ENCODE measurements at regions not wholly inside any gene's neighbourhood (a gene's known extent, or its start where the extent isn't known, plus 50 kb on each side); places are given as distances from the start of the nearest gene placed in this dataset.
A peak's percentile ranks its signal among the peaks of the same experiment; 100 is the strongest.

DNA sequence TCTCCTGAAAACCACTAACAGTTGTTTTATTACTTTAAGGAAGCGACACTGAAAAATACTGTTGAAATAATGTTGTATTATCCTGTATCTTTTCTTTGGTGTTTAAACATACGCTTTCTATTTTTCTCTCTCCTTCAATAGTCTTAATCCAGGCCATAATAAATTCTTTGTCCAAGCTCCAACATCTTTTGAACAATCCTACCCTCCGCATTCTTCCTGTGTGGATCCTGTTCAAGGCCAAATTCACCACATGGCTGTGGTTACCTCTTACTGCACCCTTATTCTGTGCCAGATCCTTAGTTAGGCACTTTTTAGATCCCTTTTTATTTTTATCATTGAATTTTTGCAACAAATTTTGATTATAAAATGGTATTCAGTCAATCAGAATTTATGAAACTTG is 1691.5 kb downstream of the MAT2B start:
- peaks cover 2% of the 10 kb centered on the region for H3K9me3 ChIP-seq (ENCODE audit: control insufficient read depth, low read length)
- no peak overlapping the region for H3K18ac ChIP-seq (ENCODE audit: low read depth in 1 of 2, low read length in 2 of 2)

DNA sequence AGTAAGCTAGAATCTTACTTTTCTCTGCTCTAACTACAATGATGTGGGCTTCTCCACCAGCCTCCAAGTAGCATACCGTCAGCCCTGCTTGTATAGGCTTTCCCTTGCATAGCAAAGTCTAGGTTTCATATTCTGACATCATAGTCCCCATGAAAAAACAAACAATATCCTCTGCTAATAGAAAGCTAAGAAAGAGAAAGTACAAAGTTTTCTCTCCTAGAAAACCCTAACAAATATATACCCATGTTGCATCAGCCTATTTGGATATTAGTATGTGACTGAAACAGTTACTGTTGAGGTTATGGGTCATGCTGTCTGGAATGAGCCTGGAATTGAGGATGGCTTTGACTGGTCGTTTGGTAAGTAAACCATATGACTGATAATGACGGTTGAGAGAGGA is 1696.0 kb downstream of the MAT2B start:
- no peaks in the 10 kb centered on the region for H3K27me3 ChIP-seq (ENCODE audit: control insufficient read depth in 1 of 2, insufficient read depth in 1 of 2, low read length in 2 of 2)
- H2AFZ ChIP-seq (ENCODE audit: low read depth, low read length): no peak overlapping the region
- H2BK12ac ChIP-seq (ENCODE audit: low read length in 2 of 2): no peak overlapping the region
- no peak overlapping the region for H3K23ac ChIP-seq (ENCODE audit: low read length in 2 of 2)
- no peak overlapping the region for H2BK15ac ChIP-seq (ENCODE audit: low read depth, poor library complexity, severe bottlenecking)
- no peak overlapping the region for H3K14ac ChIP-seq (ENCODE audit: low read length in 2 of 2)
- no peak overlapping the region for H3K9ac ChIP-seq (ENCODE audit: low read length)
- H3K36me3 ChIP-seq (ENCODE audit: control insufficient read depth in 1 of 2, insufficient read depth in 2 of 2, low read depth in 1 of 2, low read length in 2 of 2): no peaks in the 10 kb centered on the region
- no peak overlapping the region for H2BK120ac ChIP-seq (ENCODE audit: low read depth, low read length)
- H3K4ac ChIP-seq (ENCODE audit: low read depth in 1 of 2, low read length in 2 of 2): no peak overlapping the region
- no peak overlapping the region for H3K4me2 ChIP-seq (ENCODE audit: low read length, poor library complexity, severe bottlenecking)
- H3K4me1 ChIP-seq (ENCODE audit: control insufficient read depth, insufficient read depth, low read depth, low read length): no peaks in the 10 kb centered on the region
- H3K9me3 ChIP-seq (ENCODE audit: control insufficient read depth, low read length): no peaks in the 10 kb centered on the region
- H3K18ac ChIP-seq (ENCODE audit: low read depth in 1 of 2, low read length in 2 of 2): no peak overlapping the region
- 52% methylated on average over 2 of the region's 3 CpGs for WGBS
- no peak overlapping the region for H3K27ac ChIP-seq (ENCODE audit: low read length, poor library complexity, severe bottlenecking)
- H2AK5ac ChIP-seq (ENCODE audit: low read length, severe bottlenecking): no peak overlapping the region
- no peak overlapping the region for H4K91ac ChIP-seq (ENCODE audit: low read length)
- H2BK5ac ChIP-seq (ENCODE audit: low read depth, low read length, poor library complexity, severe bottlenecking): no peak overlapping the region
- H3K4me3 ChIP-seq (ENCODE audit: insufficient read depth in 1 of 2, low read depth in 1 of 2, low read length in 2 of 2): no peak overlapping the region
- no peaks in the 10 kb centered on the region for H3K79me1 ChIP-seq (replicated peaks; ENCODE audit: low read length, poor library complexity, severe bottlenecking)
- no peak overlapping the region for H4K8ac ChIP-seq (ENCODE audit: low read length)
- peak; percentile 65 for DNase-seq

More for the DNA sequence above, 1691.5 kb downstream of the MAT2B start:
- H3K27ac ChIP-seq (ENCODE audit: low read length, poor library complexity, severe bottlenecking): no peak overlapping the region
- no peak overlapping the region for H3K4me3 ChIP-seq (ENCODE audit: insufficient read depth in 1 of 2, low read depth in 1 of 2, low read length in 2 of 2)
- no peaks in the 10 kb centered on the region for H3K79me1 ChIP-seq (replicated peaks; ENCODE audit: low read length, poor library complexity, severe bottlenecking)
- no peak overlapping the region for H3K4ac ChIP-seq (ENCODE audit: low read depth in 1 of 2, low read length in 2 of 2)
- H2AFZ ChIP-seq (ENCODE audit: low read depth, low read length): no peak overlapping the region
- no peak for DNase-seq
- H3K4me2 ChIP-seq (ENCODE audit: low read length, poor library complexity, severe bottlenecking): no peak overlapping the region
- H3K27me3 ChIP-seq (ENCODE audit: control insufficient read depth in 1 of 2, insufficient read depth in 1 of 2, low read length in 2 of 2): no peaks in the 10 kb centered on the region
- 98% methylated on average over 2 of the region's 3 CpGs for WGBS
- H2BK120ac ChIP-seq (ENCODE audit: low read depth, low read length): no peak overlapping the region
- no peak overlapping the region for H2AK5ac ChIP-seq (ENCODE audit: low read length, severe bottlenecking)
- no peaks in the 10 kb centered on the region for H3K36me3 ChIP-seq (ENCODE audit: control insufficient read depth in 1 of 2, insufficient read depth in 2 of 2, low read depth in 1 of 2, low read length in 2 of 2)
- H4K8ac ChIP-seq (ENCODE audit: low read length): no peak overlapping the region
- no peak overlapping the region for H3K14ac ChIP-seq (ENCODE audit: low read length in 2 of 2)
- H2BK15ac ChIP-seq (ENCODE audit: low read depth, poor library complexity, severe bottlenecking): no peak overlapping the region
- no peak overlapping the region for H2BK5ac ChIP-seq (ENCODE audit: low read depth, low read length, poor library complexity, severe bottlenecking)
- H3K4me1 ChIP-seq (ENCODE audit: control insufficient read depth, insufficient read depth, low read depth, low read length): no peaks in the 10 kb centered on the region
- H3K9ac ChIP-seq (ENCODE audit: low read length): no peak overlapping the region
- no peak overlapping the region for H4K91ac ChIP-seq (ENCODE audit: low read length)
- H3K23ac ChIP-seq (ENCODE audit: low read length in 2 of 2): no peak overlapping the region
- H2BK12ac ChIP-seq (ENCODE audit: low read length in 2 of 2): no peak overlapping the region

DNA sequence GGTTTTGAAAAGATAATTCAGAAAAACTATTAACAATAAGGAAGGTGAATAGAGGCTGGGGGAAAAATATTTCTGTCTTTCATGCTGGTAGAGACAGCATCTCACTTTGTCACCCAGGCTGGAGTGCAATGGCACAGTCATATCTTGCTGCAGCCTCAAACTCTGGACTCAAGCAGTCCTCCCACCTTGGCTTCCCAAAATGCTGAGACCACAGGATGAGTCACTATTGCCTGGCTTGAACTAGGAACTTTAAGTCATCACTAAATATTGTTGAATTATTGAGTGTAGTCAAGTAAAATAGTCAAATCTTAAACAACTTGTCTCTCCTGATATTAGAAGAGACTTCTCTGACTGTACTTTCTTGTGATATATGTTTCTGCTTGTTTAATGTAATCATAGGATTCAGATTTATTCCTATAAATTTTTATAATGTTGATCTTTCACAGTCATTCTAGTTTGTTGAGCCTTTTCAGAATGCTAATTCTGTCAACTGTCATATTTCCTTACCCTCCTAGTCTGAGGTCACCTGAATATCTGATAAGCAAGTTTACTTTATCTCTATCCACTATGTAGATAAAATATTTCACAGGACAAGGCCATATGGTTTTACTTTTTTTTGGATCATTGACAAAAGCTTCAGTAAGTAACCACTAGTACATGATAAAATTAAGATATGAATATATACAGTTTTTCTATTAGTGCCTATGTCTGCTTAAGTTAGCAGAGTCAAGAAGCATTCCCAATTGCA is 1696.5 kb downstream of the MAT2B start:
- Histone ChIP-seq H3K4ac (ENCODE audit: low read depth in 1 of 2, low read length in 2 of 2) (no peak overlapping the region), H3K27me3 (ENCODE audit: control insufficient read depth in 1 of 2, insufficient read depth in 1 of 2, low read length in 2 of 2) (no peaks in the 10 kb centered on the region), H4K91ac (ENCODE audit: low read length) (no peak overlapping the region), H2BK12ac (ENCODE audit: low read length in 2 of 2) (no peak overlapping the region), H3K4me3 (ENCODE audit: insufficient read depth in 1 of 2, low read depth in 1 of 2, low read length in 2 of 2) (no peak overlapping the region), H2BK120ac (ENCODE audit: low read depth, low read length) (no peak overlapping the region), H3K18ac (ENCODE audit: low read depth in 1 of 2, low read length in 2 of 2) (no peak overlapping the region), H3K9ac (ENCODE audit: low read length) (no peak overlapping the region), H3K23ac (ENCODE audit: low read length in 2 of 2) (no peak overlapping the region), H2BK15ac (ENCODE audit: low read depth, poor library complexity, severe bottlenecking) (no peak overlapping the region), H4K8ac (ENCODE audit: low read length) (no peak overlapping the region), H2AK5ac (ENCODE audit: low read length, severe bottlenecking) (no peak overlapping the region), H3K4me1 (ENCODE audit: control insufficient read depth, insufficient read depth, low read depth, low read length) (no peaks in the 10 kb centered on the region), H3K4me2 (ENCODE audit: low read length, poor library complexity, severe bottlenecking) (no peak overlapping the region), H3K79me1 (replicated peaks; ENCODE audit: low read length, poor library complexity, severe bottlenecking) (no peaks in the 10 kb centered on the region), H3K36me3 (ENCODE audit: control insufficient read depth in 1 of 2, insufficient read depth in 2 of 2, low read depth in 1 of 2, low read length in 2 of 2) (no peaks in the 10 kb centered on the region), H3K14ac (ENCODE audit: low read length in 2 of 2) (no peak overlapping the region), H3K27ac (ENCODE audit: low read length, poor library complexity, severe bottlenecking) (no peak overlapping the region), H2AFZ (ENCODE audit: low read depth, low read length) (no peak overlapping the region), H2BK5ac (ENCODE audit: low read depth, low read length, poor library complexity, severe bottlenecking) (no peak overlapping the region), H3K9me3 (ENCODE audit: control insufficient read depth, low read length) (no peaks in the 10 kb centered on the region)
- DNase-seq: peak; percentile 59

DNA sequence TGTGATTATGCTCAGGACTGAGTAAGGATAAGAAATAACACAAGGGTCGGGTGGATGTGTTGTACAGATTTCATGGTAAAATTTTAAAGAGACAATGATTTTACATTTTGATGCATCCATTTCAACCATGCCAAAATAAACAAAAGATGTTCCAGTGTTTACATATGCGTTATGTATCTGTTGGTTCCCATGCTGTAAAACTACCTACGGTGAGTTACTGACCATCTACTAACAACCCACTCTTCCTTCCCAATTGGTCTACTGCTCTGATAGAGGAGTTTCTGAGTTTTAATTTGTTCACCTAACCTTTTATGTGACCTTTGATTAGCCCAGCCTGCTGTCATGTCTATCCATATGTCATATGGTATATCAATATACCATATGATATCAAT is 1697.1 kb downstream of the MAT2B start:
- no peak overlapping the region for H2BK15ac ChIP-seq (ENCODE audit: low read depth, poor library complexity, severe bottlenecking)

More for the DNA sequence above, 1697.1 kb downstream of the MAT2B start:
- Histone ChIP-seq H3K4me3 (ENCODE audit: insufficient read depth in 1 of 2, low read depth in 1 of 2, low read length in 2 of 2) (no peak overlapping the region), H2BK12ac (ENCODE audit: low read length in 2 of 2) (no peak overlapping the region), H4K91ac (ENCODE audit: low read length) (no peak overlapping the region), H3K4me1 (ENCODE audit: control insufficient read depth, insufficient read depth, low read depth, low read length) (no peaks in the 10 kb centered on the region), H3K36me3 (ENCODE audit: control insufficient read depth in 1 of 2, insufficient read depth in 2 of 2, low read depth in 1 of 2, low read length in 2 of 2) (no peaks in the 10 kb centered on the region), H3K4ac (ENCODE audit: low read depth in 1 of 2, low read length in 2 of 2) (no peak overlapping the region), H3K4me2 (ENCODE audit: low read length, poor library complexity, severe bottlenecking) (no peak overlapping the region), H3K9me3 (ENCODE audit: control insufficient read depth, low read length) (no peaks in the 10 kb centered on the region), H2AK5ac (ENCODE audit: low read length, severe bottlenecking) (no peak overlapping the region), H2AFZ (ENCODE audit: low read depth, low read length) (no peak overlapping the region), H4K8ac (ENCODE audit: low read length) (no peak overlapping the region), H3K18ac (ENCODE audit: low read depth in 1 of 2, low read length in 2 of 2) (no peak overlapping the region), H2BK120ac (ENCODE audit: low read depth, low read length) (no peak overlapping the region), H3K14ac (ENCODE audit: low read length in 2 of 2) (no peak overlapping the region), H3K79me1 (replicated peaks; ENCODE audit: low read length, poor library complexity, severe bottlenecking) (no peaks in the 10 kb centered on the region), H3K27me3 (ENCODE audit: control insufficient read depth in 1 of 2, insufficient read depth in 1 of 2, low read length in 2 of 2) (no peaks in the 10 kb centered on the region), H3K23ac (ENCODE audit: low read length in 2 of 2) (no peak overlapping the region), H2BK5ac (ENCODE audit: low read depth, low read length, poor library complexity, severe bottlenecking) (no peak overlapping the region), H3K27ac (ENCODE audit: low read length, poor library complexity, severe bottlenecking) (no peak overlapping the region), H3K9ac (ENCODE audit: low read length) (no peak overlapping the region)
- DNase-seq: no peak
- 100% methylated on average over 2 of the region's 3 CpGs for WGBS
